CD4-positive, alpha-beta T cell (primary cell): ENCODE measurements at regions not wholly inside any gene's neighbourhood (a gene's known extent, or its start where the extent isn't known, plus 50 kb on each side); places are given as distances from the start of the nearest gene placed in this dataset.

Experiments
- ATAC-seq: fragments of 200-7000 bp; cut with Tn5 transposase; one replicate; pipeline ENCODE4 v1.10.0; 2022; ENCODE audit warnings: mild to moderate bottlenecking; ENCODE audit not compliant: poor library complexity
- CTCF ChIA-PET: fragments of 350-600 bp; sonication (Branson Sonifier 250); formaldehyde crosslinking; loops from one replicate; lab custom pipeline; 2021; ENCODE audit warnings: antibody characterized with exemption, inconsistent platforms; lab: Charles Lee
- POLR2A ChIA-PET: fragments of 350-600 bp; sonication (Branson Sonifier 250); formaldehyde crosslinking; loops from one replicate; lab custom pipeline; 2021; ENCODE audit warnings: antibody characterized with exemption, inconsistent platforms; lab: Charles Lee
- DNase-seq, 14 experiments: peaks; one replicate each; pipeline ENCODE4 v3.0.0-alpha.2; 2013 to 2020; ENCODE audit warnings: mixed read lengths in 2 of 14
- H3K27ac ChIP-seq, 2 donors: one replicate each; pipeline versions ENCODE4 v1.5.1 to v1.7.0; 2013; ENCODE audit warnings: low read length in 2 of 2, low read depth in 1 of 2, mild to moderate bottlenecking in 1 of 2
- H3K27me3 ChIP-seq, 2 experiments: 1 replicate in 1 of 2; 2 replicates in 1 of 2; pipeline versions ENCODE4 v1.6.1 to v1.7.0; 2013; ENCODE audit warnings: low read length in 2 of 2, control low read depth in 1 of 2, mild to moderate bottlenecking in 1 of 2, moderate library complexity in 1 of 2; ENCODE audit not compliant: insufficient read depth in 2 of 2, control insufficient read depth in 1 of 2
- H3K36me3 ChIP-seq: one replicate; pipeline ENCODE4 v1.6.1; 2013; ENCODE audit warnings: low read length, control low read depth; ENCODE audit not compliant: insufficient read depth
- H3K4me1 ChIP-seq: one replicate; pipeline ENCODE4 v1.6.1; 2013; ENCODE audit warnings: low read length, control low read depth; ENCODE audit not compliant: insufficient read depth
- H3K4me3 ChIP-seq: one replicate; pipeline ENCODE4 v1.5.1; 2013; ENCODE audit warnings: mild to moderate bottlenecking, low read length, moderate library complexity
- H3K9me3 ChIP-seq, 2 experiments: 1 replicate in 1 of 2; 2 replicates in 1 of 2; pipeline versions ENCODE4 v1.6.1 to v1.7.0; 2013; ENCODE audit warnings: low read length in 2 of 2, mild to moderate bottlenecking in 2 of 2, control low read depth in 1 of 2, moderate library complexity in 1 of 2; ENCODE audit not compliant: control insufficient read depth in 1 of 2, insufficient read depth in 1 of 2
- H3K27ac Mint-ChIP-seq: one replicate; pipeline ENCODE4 v1.8.0; 2020; ENCODE audit warnings: mixed read lengths
- H3K27me3 Mint-ChIP-seq: one replicate; pipeline ENCODE4 v1.8.0; 2021; ENCODE audit warnings: mixed read lengths
- H3K36me3 Mint-ChIP-seq: one replicate; pipeline ENCODE4 v1.8.0; 2021; ENCODE audit warnings: low read depth, mixed read lengths
- H3K4me1 Mint-ChIP-seq: one replicate; pipeline ENCODE4 v1.8.0; 2021; ENCODE audit warnings: low read depth, mixed read lengths
- H3K4me3 Mint-ChIP-seq: one replicate; pipeline ENCODE4 v1.8.0; 2020; ENCODE audit warnings: mild to moderate bottlenecking, mixed read lengths
- H3K9me3 Mint-ChIP-seq: one replicate; pipeline ENCODE4 v1.8.0; 2020; ENCODE audit warnings: mixed read lengths
- intact Hi-C, 2 experiments: fragments of 100-400 bp; cut with DNase I in 1 of 2; cut with micrococcal nuclease in 1 of 2; formaldehyde crosslinking; loops; one replicate each; pipeline versions ENCODE4 v1.15.1 to v1.9.0; 2023 to 2025; cut with DNase I, micrococcal nuclease
- TF ChIP-seq, protein P1 (sequence below): fragments of 200-600 bp; IDR thresholded peaks from one replicate; pipeline ENCODE4 v1.8.0; 2022; ENCODE audit warnings: antibody characterized with exemption, mild to moderate bottlenecking

DNA sequence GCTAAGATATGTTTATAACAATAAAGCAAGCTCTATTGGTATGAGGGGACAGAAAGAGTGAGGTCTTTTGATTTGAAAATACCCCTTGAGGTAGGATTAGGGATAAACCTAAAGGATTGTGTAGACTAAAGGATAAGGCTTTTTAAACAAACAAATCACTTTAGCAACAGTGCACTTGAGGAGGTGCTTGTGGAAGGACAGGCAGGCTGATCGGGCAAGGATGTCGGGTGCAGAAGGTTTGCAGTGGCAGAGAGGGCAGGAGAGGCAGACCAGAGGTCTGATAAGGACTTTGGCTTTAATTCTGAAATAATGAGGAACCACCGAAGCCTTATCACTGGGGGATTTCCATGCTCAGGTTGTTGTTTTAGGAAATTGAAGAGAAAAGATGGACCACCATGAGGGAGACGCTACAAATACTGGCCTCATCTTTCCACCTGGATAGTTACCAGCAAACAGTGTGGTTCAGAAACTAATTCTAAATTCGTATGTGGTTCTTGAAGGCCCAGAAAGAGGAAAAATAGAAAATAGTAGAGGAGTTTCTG is 119.5 kb upstream of the KLF6 start:
- POLR2A ChIA-PET = no interaction called here
- H3K27me3 Mint-ChIP-seq = no peaks in the 10 kb centered on the region

DNA sequence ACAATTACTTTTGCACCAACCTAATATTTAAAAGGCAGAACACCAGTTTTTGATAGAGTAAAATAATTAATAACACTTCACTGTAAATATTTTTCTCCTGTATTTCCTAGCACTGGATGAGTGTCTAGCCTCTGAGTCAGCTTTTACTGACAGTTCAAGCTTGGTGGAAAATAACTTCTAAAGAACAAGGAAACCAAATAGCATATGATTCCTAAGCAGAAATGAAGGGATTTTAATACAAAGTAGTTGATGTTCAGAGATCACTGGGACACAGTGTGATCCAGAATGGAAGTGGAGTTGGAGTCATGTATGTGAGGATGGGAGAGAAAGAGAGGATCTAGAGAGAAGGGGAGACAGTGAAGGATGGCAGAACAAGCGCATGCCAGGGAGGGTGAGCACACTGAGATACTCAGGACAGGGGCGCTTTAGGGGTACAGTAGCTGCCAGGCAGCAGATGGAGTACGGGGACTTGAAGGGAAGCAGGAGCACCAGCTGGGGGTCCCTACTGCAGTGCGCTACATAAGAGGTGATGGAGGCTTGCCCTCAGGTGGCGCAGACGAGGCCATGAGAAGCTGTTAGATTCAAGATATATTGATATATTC is 117.9 kb upstream of the KLF6 start:
- intact Hi-C loops = loop anchor here in 1 of 2 experiments (10.0 kb wide), 1 partner anchor 752 kb away; no protein-coding TSS in a partner anchor
- no peaks in the 10 kb centered on the region for H3K36me3 ChIP-seq
- Mint-ChIP-seq H3K36me3 (no peaks in the 10 kb centered on the region), H3K9me3 (no peaks in the 10 kb centered on the region), H3K27me3 (no peaks in the 10 kb centered on the region), H3K4me3 (no peak overlapping the region), H3K27ac (peak overlapping the region; percentile 4), H3K4me1 (peaks cover 20% of the 10 kb centered on the region)
- POLR2A ChIA-PET = interaction anchor here (0.8 to 1.0 kb wide), 2 partner anchors 118 to 124 kb away, joined by 3 to 5 read pairs; partner anchors contain the start of gene KLF6
- no peak overlapping the region for H3K4me3 ChIP-seq
- DNase-seq = no peak
- CTCF ChIA-PET = interaction anchor here (1.3 kb wide), 1 partner anchor 50 kb away, joined by 4 read pairs; no protein-coding TSS in a partner anchor
- ATAC-seq = peak; percentile 19
- peak overlapping the region in 1 of 2 donors; percentile 14 for H3K27ac ChIP-seq
- TF ChIP-seq, protein P1, sequence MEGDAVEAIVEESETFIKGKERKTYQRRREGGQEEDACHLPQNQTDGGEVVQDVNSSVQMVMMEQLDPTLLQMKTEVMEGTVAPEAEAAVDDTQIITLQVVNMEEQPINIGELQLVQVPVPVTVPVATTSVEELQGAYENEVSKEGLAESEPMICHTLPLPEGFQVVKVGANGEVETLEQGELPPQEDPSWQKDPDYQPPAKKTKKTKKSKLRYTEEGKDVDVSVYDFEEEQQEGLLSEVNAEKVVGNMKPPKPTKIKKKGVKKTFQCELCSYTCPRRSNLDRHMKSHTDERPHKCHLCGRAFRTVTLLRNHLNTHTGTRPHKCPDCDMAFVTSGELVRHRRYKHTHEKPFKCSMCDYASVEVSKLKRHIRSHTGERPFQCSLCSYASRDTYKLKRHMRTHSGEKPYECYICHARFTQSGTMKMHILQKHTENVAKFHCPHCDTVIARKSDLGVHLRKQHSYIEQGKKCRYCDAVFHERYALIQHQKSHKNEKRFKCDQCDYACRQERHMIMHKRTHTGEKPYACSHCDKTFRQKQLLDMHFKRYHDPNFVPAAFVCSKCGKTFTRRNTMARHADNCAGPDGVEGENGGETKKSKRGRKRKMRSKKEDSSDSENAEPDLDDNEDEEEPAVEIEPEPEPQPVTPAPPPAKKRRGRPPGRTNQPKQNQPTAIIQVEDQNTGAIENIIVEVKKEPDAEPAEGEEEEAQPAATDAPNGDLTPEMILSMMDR = no peak
- H3K9me3 ChIP-seq = no peaks in the 10 kb centered on the region
- H3K4me1 ChIP-seq = peaks cover 17% of the 10 kb centered on the region
- no peaks in the 10 kb centered on the region for H3K27me3 ChIP-seq

More for the DNA sequence above, 119.5 kb upstream of the KLF6 start:
- ATAC-seq = no peak
- H3K36me3 Mint-ChIP-seq = no peaks in the 10 kb centered on the region
- Histone ChIP-seq H3K36me3 (no peaks in the 10 kb centered on the region), H3K4me3 (no peak overlapping the region), H3K9me3 (no peaks in the 10 kb centered on the region), H3K27ac (no peak overlapping the region), H3K27me3 (no peaks in the 10 kb centered on the region), H3K4me1 (peaks cover 17% of the 10 kb centered on the region)
- H3K27ac Mint-ChIP-seq = no peak overlapping the region
- no peak for DNase-seq
- H3K4me3 Mint-ChIP-seq = no peak overlapping the region
- H3K9me3 Mint-ChIP-seq = no peaks in the 10 kb centered on the region
- intact Hi-C loops = loop anchor here in 1 of 2 experiments (10.0 kb wide), 1 partner anchor 750 kb away; no protein-coding TSS in a partner anchor
- CTCF ChIA-PET = no interaction called here
- peaks cover 20% of the 10 kb centered on the region for H3K4me1 Mint-ChIP-seq
- TF ChIP-seq, protein P1 = no peak

DNA sequence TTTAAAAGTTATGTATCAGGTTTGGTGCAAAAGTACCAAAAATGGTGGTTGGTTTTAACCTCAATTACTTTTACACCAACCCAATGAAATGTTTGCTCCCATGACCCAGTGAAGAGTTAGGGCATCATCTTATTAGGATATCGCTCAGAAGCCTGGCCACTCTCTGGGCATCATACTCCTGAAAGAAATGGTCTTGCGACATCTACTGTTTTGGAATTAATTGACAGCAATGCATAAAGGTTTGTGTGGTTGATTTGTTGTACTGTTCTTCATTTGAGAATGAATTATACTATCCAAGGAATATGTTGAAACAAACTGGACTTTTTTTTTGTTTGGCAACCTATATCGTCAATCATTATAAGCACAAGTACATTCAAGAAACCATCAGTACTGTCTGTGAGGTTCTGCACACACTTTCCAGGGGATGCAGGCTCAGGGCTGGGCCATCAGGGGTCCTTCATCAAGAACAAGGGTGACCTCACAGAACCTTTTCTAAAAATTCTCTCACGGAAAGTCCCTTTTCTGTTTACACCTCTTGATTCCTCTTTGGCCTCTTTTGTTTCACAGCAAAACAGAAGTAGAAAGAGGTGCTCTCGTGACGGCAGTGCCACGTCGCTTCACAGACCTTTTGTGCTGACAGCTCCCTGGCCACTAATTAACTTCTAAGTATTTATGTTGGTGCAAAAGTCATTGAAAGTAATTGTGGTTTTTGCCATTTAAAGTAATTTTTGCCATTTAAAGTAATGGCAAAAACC is 117.2 kb upstream of the KLF6 start:
- H3K27me3 Mint-ChIP-seq = no peaks in the 10 kb centered on the region
- no peaks in the 10 kb centered on the region for H3K36me3 ChIP-seq
- H3K9me3 ChIP-seq = no peaks in the 10 kb centered on the region
- H3K27ac ChIP-seq = no peak overlapping the region
- POLR2A ChIA-PET = interaction anchor here (0.6 to 4.0 kb wide), 4 partner anchors 117 to 145 kb away, joined by 3 to 17 read pairs (median 5); partner anchors contain the start of gene KLF6
- DNase-seq (peak in 10 of 14 experiments; percentile 7 to 85 (median 24)), ATAC-seq (peak; percentile 85)
- H3K9me3 Mint-ChIP-seq = no peaks in the 10 kb centered on the region
- H3K4me3 Mint-ChIP-seq = no peak overlapping the region
- no peaks in the 10 kb centered on the region for H3K27me3 ChIP-seq
- CTCF ChIA-PET = interaction anchor here (1.3 kb wide), 1 partner anchor 50 kb away, joined by 4 read pairs; no protein-coding TSS in a partner anchor
- no peak overlapping the region for H3K4me3 ChIP-seq
- TF ChIP-seq, protein P1 = no peak
- H3K4me1 Mint-ChIP-seq = peaks cover 20% of the 10 kb centered on the region
- peaks cover 17% of the 10 kb centered on the region for H3K4me1 ChIP-seq
- H3K36me3 Mint-ChIP-seq = no peaks in the 10 kb centered on the region
- H3K27ac Mint-ChIP-seq = peak overlapping the region; percentile 4
- intact Hi-C loops = loop anchor here in 1 of 2 experiments (10.0 kb wide), 1 partner anchor 753 kb away; no protein-coding TSS in a partner anchor
